ENCODE measurements at regions not wholly inside any gene's neighbourhood (a gene's known extent, or its start where the extent isn't known, plus 50 kb on each side); places are given as distances from the start of the nearest gene placed in this dataset.

DNA sequence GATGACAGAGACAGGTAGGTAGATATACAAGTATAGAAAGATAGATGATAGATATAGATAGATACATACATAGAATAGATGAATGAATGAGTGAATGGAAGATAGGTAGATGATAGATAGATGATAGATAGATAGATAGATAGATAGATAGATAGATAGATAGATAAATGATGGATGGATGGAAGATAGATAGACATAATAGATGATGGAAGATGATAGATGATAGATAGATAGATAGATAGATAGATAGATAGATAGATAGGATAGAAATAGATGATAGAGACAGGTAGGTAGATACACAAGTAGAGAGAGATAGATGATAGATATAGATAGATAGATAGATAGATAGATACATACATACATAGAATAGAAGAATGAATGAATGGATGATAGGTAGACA lies 510.1 kb upstream of the AUTS2 start:
- no peaks in the 10 kb centered on the region for H3K36me3 ChIP-seq
- no peaks in the 10 kb centered on the region for H3K9me3 ChIP-seq
- H3K27me3 ChIP-seq, result no peaks in the 10 kb centered on the region
- DNase-seq (no peak), ATAC-seq (ENCODE audit: low FRiP score in 2 of 2) (no peak)
- H3K4me3 ChIP-seq, result no peak overlapping the region
- TF ChIP-seq EP300 (IDR thresholded peaks at IDR 0.05), result no peak
- TF ChIP-seq POLR2AphosphoS5 (IDR thresholded peaks at IDR 0.05), result no peak
- H3K4me1 ChIP-seq, result no peaks in the 10 kb centered on the region
- H3K27ac ChIP-seq, result no peak overlapping the region

DNA sequence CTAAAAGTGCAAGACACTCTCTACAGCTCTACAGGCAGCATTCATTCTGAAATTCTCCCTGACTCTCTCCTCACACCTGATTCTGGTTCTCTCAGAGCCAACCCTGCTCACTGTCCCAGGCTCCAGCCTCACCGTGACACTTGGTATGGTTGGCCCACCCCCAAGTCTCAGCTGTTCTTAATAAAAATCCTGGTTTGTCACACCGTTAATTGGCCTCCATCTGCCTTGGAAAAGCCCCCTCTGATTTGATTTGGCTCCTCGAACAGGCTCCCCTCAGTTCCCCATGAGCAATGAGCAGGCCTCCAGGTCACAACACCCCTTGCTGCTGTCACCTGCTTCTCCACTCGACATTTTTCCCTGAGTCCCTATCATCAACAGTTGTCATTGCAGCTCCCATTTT lies 507.3 kb upstream of the AUTS2 start:
- no peaks in the 10 kb centered on the region for H3K4me1 ChIP-seq
- no peaks in the 10 kb centered on the region for H3K36me3 ChIP-seq
- H3K27ac ChIP-seq, result no peak overlapping the region
- H3K27me3 ChIP-seq, result no peaks in the 10 kb centered on the region
- TF ChIP-seq, protein P1, sequence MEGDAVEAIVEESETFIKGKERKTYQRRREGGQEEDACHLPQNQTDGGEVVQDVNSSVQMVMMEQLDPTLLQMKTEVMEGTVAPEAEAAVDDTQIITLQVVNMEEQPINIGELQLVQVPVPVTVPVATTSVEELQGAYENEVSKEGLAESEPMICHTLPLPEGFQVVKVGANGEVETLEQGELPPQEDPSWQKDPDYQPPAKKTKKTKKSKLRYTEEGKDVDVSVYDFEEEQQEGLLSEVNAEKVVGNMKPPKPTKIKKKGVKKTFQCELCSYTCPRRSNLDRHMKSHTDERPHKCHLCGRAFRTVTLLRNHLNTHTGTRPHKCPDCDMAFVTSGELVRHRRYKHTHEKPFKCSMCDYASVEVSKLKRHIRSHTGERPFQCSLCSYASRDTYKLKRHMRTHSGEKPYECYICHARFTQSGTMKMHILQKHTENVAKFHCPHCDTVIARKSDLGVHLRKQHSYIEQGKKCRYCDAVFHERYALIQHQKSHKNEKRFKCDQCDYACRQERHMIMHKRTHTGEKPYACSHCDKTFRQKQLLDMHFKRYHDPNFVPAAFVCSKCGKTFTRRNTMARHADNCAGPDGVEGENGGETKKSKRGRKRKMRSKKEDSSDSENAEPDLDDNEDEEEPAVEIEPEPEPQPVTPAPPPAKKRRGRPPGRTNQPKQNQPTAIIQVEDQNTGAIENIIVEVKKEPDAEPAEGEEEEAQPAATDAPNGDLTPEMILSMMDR (IDR thresholded peaks at IDR 0.05), result no peak
- no peak for TF ChIP-seq EP300 (IDR thresholded peaks at IDR 0.05)
- no peak for TF ChIP-seq POLR2AphosphoS5 (IDR thresholded peaks at IDR 0.05)
- TF ChIP-seq POLR2A (IDR thresholded peaks at IDR 0.05), result no peak
- no peak for DNase-seq
- peaks cover 0 to 9% (median 8%) of the 10 kb centered on the region in 4 donors for H3K9me3 ChIP-seq
- 77 to 86% methylated on average over 4 of the region's 4 CpGs for WGBS, 2 donors
- no peak overlapping the region for H3K4me3 ChIP-seq
- no peak for ATAC-seq (ENCODE audit: low FRiP score in 2 of 2)

DNA sequence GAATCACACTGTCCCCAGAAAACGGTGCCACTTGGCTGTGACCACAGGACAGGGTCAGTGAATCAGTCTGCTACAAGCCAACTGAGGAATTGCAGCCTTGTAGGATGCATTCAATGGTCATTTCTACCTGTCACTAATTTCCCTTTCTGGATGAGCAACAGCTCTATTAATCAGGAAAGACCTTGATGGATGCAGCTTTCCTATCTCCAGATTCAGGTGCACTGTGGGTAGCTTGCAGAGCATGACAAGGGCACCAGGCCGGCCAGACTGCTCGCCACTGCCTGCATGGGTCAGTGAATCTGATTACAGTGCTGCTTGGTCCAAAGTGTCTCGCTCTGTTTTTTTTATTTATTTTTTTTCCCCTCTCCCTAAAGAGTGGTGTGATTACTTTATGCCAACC lies 506.8 kb upstream of the AUTS2 start:
- DNase-seq (no peak), ATAC-seq (ENCODE audit: low FRiP score in 2 of 2) (no peak)
- 72 to 79% methylated on average over 4 of the region's 4 CpGs for WGBS, 2 donors
- Histone ChIP-seq H3K4me1 (no peaks in the 10 kb centered on the region), H3K27ac (no peak overlapping the region), H3K36me3 (no peaks in the 10 kb centered on the region), H3K9me3 (peaks cover 0 to 9% (median 8%) of the 10 kb centered on the region in 4 donors), H3K4me3 (no peak overlapping the region), H3K27me3 (no peaks in the 10 kb centered on the region)
- TF ChIP-seq POLR2AphosphoS5 (IDR thresholded peaks at IDR 0.05) (no peak), POLR2A (IDR thresholded peaks at IDR 0.05) (no peak), EP300 (IDR thresholded peaks at IDR 0.05) (no peak)
- TF ChIP-seq, protein P1 (IDR thresholded peaks at IDR 0.05), result no peak

DNA sequence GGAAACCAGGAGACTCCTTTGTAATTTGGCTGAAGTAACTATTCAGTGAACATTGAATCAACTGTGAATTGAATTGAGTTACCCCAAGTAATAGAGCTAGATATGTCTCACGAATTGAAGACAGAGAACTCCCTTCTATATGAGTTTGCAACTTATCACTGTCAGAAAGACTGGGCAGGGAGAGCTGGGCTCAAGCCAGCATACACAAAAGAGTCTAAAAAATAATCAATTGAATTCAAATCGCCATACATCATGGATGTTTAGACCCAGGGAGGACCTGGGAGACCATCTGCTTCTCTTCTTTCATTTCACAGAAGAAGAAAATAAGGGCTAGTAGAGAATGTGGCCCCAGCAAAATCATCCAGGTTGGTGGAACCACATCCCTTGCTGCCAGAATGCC lies 503.1 kb upstream of the AUTS2 start:
- Histone ChIP-seq H3K27ac (no peak overlapping the region), H3K36me3 (no peaks in the 10 kb centered on the region), H3K9me3 (peaks cover 0 to 9% (median 8%) of the 10 kb centered on the region in 4 donors), H3K4me3 (no peak overlapping the region), H3K4me1 (no peaks in the 10 kb centered on the region), H3K27me3 (no peaks in the 10 kb centered on the region)
- TF ChIP-seq EP300 (IDR thresholded peaks at IDR 0.05), result no peak
- TF ChIP-seq, protein P1 (IDR thresholded peaks at IDR 0.05), result no peak
- TF ChIP-seq POLR2AphosphoS5 (IDR thresholded peaks at IDR 0.05), result no peak
- TF ChIP-seq POLR2A (IDR thresholded peaks at IDR 0.05), result no peak
- DNase-seq (no peak), ATAC-seq (ENCODE audit: low FRiP score in 2 of 2) (no peak)
- WGBS, 2 donors, result 77 to 81% methylated on average over 2 of the region's 2 CpGs

DNA sequence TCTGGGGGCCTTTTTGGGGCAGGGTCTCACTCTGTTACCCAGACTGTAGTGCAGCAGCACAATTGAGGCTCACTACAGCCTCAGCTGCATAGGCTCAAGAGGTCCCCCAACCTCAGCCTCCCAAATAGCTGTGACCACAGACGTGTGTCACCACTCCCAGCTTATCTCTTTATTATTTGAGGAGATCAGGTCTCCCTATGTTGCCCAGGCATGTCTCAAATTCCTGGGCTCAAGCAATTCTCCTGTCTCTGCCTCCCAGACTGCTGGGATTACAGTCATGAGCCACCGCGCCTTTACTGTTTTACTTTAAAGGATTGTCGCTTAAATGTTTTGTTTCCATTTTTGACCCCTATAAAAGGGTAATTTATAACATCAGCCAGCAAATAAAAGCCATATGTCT lies 502.6 kb upstream of the AUTS2 start:
- Histone ChIP-seq H3K36me3 (no peaks in the 10 kb centered on the region), H3K4me1 (no peaks in the 10 kb centered on the region), H3K4me3 (no peak overlapping the region), H3K27ac (no peak overlapping the region), H3K27me3 (no peaks in the 10 kb centered on the region), H3K9me3 (peaks cover 0 to 9% (median 8%) of the 10 kb centered on the region in 4 donors)
- no peak for ATAC-seq (ENCODE audit: low FRiP score in 2 of 2)
- 82 to 86% methylated on average over 4 of the region's 4 CpGs for WGBS, 2 donors
- TF ChIP-seq EP300 (IDR thresholded peaks at IDR 0.05), result no peak
- TF ChIP-seq POLR2AphosphoS5 (IDR thresholded peaks at IDR 0.05), result no peak
- no peak for DNase-seq

DNA sequence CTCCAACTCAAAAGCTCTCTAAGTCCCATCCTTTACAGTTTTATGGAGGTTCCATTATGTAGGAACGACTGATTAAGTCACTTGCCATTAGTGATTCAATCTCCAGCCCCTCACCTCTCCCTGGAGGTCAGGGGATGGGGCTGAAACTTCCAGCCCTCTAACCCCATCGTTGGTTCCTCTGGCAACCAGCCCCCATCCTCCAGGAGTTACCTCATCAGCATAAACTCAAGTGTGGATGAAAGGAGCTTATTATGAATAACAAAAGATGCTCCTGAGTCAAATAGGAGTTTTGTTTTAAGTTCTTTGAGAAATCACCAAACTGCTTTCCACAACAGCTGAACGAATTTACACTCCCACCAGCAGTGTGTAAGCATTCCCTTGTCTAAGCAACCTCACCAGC lies 494.3 kb upstream of the AUTS2 start:
- no peak for ATAC-seq (ENCODE audit: low FRiP score in 2 of 2)
- DNase-seq, result no peak
- no peak overlapping the region for H3K4me3 ChIP-seq
- 53 to 60% methylated on average over 3 of the region's 3 CpGs for WGBS, 2 donors
- no peaks in the 10 kb centered on the region for H3K36me3 ChIP-seq
- no peak for TF ChIP-seq POLR2A (IDR thresholded peaks at IDR 0.05)
- TF ChIP-seq, protein P1 (IDR thresholded peaks at IDR 0.05), result no peak
- no peak for TF ChIP-seq POLR2AphosphoS5 (IDR thresholded peaks at IDR 0.05)
- TF ChIP-seq EP300 (IDR thresholded peaks at IDR 0.05), result no peak
- no peaks in the 10 kb centered on the region for H3K27me3 ChIP-seq
- H3K4me1 ChIP-seq, result no peaks in the 10 kb centered on the region
- no peaks in the 10 kb centered on the region for H3K9me3 ChIP-seq
- H3K27ac ChIP-seq, result no peak overlapping the region
